Epithelial cell of esophagus (primary cell): ENCODE measurements at regions not wholly inside any gene's neighbourhood (a gene's known extent, or its start where the extent isn't known, plus 50 kb on each side); places are given as distances from the start of the nearest gene placed in this dataset.

Experiments used
- DNase-seq: peaks from one replicate; pipeline ENCODE4 v3.0.0; 2010; ENCODE audit warnings: low read depth
- H3K4me3 ChIP-seq: 2 replicates; pipeline ENCODE4 v1.5.1; 2011; ENCODE audit warnings: mild to moderate bottlenecking, low read length, control low read depth
- TF ChIP-seq, protein P1 (sequence below): IDR thresholded peaks from 2 replicates; pipeline ENCODE4 v1.5.1; 2011; ENCODE audit warnings: low read depth, mild to moderate bottlenecking, low read length, control low read depth, inconsistent platforms; ENCODE audit not compliant: insufficient read depth; ENCODE audit errors: missing control alignments

DNA sequence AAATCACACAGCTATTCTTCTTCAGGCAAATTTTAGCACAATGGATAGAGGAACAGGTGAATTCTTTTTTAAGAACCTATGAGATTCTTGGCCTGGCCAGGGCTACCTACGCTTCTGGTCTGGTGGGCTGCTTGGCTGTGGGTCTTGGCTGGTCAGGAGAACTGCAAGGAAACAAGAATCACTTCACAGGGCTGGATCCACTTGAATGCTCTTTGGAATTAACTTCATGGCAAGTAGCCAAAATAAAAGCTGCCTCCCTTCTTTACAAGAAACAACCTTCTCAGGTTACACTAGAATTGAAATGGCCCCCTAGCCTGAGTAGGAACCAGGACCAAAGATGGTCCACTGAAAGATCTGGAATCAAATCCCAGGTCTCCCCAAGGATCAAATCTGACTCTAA lies 519.1 kb downstream of the IQCM start:
- no peak overlapping the region for H3K4me3 ChIP-seq
- DNase-seq = no peak
- TF ChIP-seq, protein P1, sequence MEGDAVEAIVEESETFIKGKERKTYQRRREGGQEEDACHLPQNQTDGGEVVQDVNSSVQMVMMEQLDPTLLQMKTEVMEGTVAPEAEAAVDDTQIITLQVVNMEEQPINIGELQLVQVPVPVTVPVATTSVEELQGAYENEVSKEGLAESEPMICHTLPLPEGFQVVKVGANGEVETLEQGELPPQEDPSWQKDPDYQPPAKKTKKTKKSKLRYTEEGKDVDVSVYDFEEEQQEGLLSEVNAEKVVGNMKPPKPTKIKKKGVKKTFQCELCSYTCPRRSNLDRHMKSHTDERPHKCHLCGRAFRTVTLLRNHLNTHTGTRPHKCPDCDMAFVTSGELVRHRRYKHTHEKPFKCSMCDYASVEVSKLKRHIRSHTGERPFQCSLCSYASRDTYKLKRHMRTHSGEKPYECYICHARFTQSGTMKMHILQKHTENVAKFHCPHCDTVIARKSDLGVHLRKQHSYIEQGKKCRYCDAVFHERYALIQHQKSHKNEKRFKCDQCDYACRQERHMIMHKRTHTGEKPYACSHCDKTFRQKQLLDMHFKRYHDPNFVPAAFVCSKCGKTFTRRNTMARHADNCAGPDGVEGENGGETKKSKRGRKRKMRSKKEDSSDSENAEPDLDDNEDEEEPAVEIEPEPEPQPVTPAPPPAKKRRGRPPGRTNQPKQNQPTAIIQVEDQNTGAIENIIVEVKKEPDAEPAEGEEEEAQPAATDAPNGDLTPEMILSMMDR = no peak

DNA sequence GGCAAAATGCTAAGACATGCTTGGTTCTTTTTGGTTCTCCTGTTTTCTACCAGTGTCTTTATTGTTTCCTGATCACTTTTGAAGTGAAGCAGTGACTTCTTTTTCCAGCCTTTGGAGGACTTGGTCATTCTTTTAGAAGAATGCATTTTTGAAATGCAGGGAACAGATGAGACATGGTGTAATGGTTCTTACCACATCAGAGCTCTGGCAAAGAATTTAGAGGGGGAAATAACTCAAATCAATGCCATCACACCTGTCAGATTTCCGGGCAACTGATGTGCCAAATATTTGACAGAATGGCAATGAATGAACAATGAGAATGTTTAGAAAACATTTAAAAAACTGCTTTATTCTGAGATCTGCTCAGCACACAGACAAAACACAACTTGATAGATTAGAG lies 519.6 kb downstream of the IQCM start:
- TF ChIP-seq, protein P1 = no peak
- no peak for DNase-seq
- no peak overlapping the region for H3K4me3 ChIP-seq

DNA sequence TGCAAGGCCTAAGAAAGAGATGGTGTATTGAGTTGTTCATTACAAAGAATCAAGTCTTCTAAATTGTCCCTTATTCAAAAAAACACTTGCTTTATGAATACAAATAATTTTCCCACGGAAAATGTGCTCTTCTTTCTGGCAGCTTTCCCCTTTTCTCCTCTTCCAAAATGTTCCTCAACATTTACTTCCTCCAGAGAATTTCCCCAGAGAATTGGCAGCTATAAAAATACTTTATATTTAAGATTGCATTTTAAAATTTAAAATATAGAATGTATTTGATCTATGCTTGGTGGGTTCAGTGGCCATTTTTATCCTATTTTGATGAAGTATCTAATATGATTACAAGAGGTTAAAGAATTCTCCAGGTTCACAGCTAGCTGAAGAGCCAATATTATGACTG lies 521.0 kb downstream of the IQCM start:
- no peak for DNase-seq
- TF ChIP-seq, protein P1 = no peak
- H3K4me3 ChIP-seq = no peak overlapping the region

DNA sequence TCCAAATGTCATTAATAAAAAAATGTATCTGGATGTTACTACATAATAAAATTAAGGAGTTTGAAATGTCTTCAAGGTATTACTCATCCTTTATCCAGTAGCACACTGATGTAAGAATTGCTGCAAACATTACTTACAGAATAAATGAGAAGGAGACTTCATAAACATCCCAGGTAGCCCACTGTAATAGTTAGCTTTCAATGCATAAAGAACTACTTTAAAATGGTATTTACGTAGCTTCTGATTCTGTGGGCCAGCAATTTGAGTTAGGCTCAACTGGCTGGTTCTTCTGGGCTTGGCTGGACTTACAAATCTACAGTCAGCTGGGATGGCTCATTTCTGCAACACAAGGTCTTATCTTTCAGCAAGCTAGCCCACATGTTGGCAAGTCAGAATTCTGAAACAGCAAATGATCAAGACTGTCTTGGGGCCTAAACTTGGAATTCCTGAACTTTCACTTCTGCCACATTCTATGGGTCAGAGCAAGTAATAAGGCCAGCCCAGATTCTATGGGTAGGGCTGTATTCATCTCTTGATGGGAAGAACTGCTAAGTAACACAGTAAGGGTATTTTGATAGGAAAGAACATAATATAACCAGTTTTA lies 522.5 kb downstream of the IQCM start:
- no peak overlapping the region for H3K4me3 ChIP-seq
- no peak for DNase-seq
- TF ChIP-seq, protein P1 = no peak

DNA sequence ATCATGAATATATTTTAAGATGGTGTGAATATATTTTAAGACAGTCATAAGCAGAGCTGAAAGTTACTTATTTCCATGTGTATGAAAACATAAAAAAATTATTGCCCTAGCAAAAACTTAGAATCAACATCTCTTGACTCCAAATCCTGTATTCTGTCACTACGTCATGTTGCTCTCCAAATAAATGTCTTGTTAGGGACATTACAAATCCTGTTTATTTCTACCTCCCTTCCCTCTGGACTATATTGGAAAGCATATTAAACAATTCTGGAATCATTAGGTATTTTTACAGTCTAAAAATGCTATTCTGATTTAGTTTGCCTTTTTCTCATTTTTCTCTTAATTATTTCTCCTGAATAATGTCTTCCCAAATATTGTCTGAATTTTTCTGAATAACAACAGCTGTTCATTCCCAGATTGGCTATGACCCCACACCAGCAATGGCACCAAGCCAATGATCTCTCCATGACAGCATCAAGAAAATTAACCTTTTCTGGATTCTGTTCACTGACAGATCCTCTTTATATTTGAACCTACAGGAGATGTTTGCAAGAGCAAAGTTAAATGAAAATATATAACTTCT lies 523.1 kb downstream of the IQCM start:
- DNase-seq = no peak
- no peak overlapping the region for H3K4me3 ChIP-seq
- TF ChIP-seq, protein P1 = no peak

DNA sequence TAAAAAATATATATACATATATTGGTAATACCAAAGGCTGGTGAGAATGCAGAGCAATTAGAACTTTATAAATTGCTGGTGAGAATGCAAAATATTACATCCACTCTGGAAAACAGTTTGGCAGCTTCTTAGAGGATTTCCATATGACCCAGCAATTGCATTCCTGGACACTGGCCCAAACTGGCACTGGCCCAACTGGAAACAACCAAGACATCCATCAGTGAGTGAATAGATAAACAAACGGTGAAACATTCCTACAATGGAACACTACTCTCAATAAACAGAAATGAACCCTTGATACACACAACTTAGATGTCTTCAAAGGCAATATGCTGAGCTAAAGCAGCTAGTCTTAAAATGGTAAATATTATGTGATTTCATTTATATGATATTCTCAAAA lies 524.2 kb downstream of the IQCM start:
- no peak overlapping the region for H3K4me3 ChIP-seq
- peak; percentile 6 for DNase-seq
- TF ChIP-seq, protein P1 = no peak

DNA sequence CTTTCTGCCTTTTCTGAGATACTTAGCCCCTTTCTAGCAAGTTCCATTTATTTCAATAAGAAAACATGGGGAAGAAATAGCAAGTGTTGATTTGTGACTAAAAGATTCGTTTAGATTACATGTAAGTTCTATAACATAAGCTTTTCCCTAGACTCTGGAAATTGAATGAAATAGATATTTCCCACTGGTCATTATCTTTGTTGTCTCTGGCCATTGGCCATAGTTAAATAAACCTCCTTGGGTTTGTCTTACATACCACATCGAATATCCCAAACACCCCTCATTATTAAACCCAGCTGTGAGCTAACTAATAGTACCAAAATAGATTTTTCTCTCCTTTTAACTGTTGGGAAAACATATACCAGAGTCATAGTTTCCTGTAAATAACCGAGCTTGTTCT lies 534.8 kb downstream of the IQCM start:
- TF ChIP-seq, protein P1 = no peak
- DNase-seq = no peak
- H3K4me3 ChIP-seq = no peak overlapping the region
